Lower leg skin (tissue), 4 donors: ENCODE measurements at regions not wholly inside any gene's neighbourhood (a gene's known extent, or its start where the extent isn't known, plus 50 kb on each side); places are given as distances from the start of the nearest gene placed in this dataset.

Experiments
- DNase-seq, 2 donors: peaks; one replicate each; pipeline ENCODE4 v3.0.0-alpha.2; 2019; ENCODE audit warnings: low spot score in 2 of 2
- H3K4me3 ChIP-seq: fragments of 200-600 bp; sonication (generic); 2 replicates; pipeline ENCODE4 v1.5.1; 2017; ENCODE audit warnings: mild to moderate bottlenecking, low read depth; ENCODE audit not compliant: poor library complexity, severe bottlenecking
- CTCF ChIP-seq, 3 donors: fragments of 450-650 bp; IDR thresholded peaks; one replicate each; pipeline ENCODE4 v1.5.1; 2016; ENCODE audit warnings: antibody characterized with exemption in 3 of 3, mild to moderate bottlenecking in 3 of 3, moderate library complexity in 2 of 3
- POLR2A ChIP-seq, 2 donors: fragments of 450-650 bp; IDR thresholded peaks; one replicate each; pipeline ENCODE4 v1.6.1; 2016 to 2017; ENCODE audit warnings: antibody characterized with exemption in 2 of 2, mild to moderate bottlenecking in 1 of 2, moderate library complexity in 1 of 2
- WGBS, 2 donors: methylation state at CpG; one replicate each; pipeline ENCODE4 v1.1.5; 2018; 5-methylcytosine and 5-hydroxymethylcytosine counted together
- intact Hi-C: fragments of 100-400 bp; cut with DNase I; formaldehyde crosslinking; loops from one replicate; pipeline ENCODE4 v1.15.0; 2023; ENCODE audit warnings: low total_unique reads

GRCh38 chr5:174545926-174546325, 178.5 kb upstream of the MSX2 start:
- TF ChIP-seq POLR2A (IDR thresholded peaks at IDR 0.05) (no peak), CTCF (IDR thresholded peaks at IDR 0.05) (no peak)
- peak in 1 of 2 donors; percentile 64 for DNase-seq
- WGBS, 2 donors: 74 to 77% methylated on average over 3 of the region's 3 CpGs

GRCh38 chr5:174547814-174548213, 176.6 kb upstream of the MSX2 start:
- WGBS, 2 donors: 73 to 84% methylated on average over 7 of the region's 7 CpGs
- intact Hi-C loops: no loop called here
- DNase-seq: peak in 1 of 2 donors; percentile 36
- TF ChIP-seq POLR2A (IDR thresholded peaks at IDR 0.05): no peak
- no peak for TF ChIP-seq CTCF (IDR thresholded peaks at IDR 0.05)
- no peak overlapping the region for H3K4me3 ChIP-seq

More at GRCh38 chr5:174545926-174546325, 178.5 kb upstream of the MSX2 start:
- intact Hi-C loops: no loop called here
- H3K4me3 ChIP-seq: no peak overlapping the region

GRCh38 chr5:174549254-174549653, 175.1 kb upstream of the MSX2 start:
- TF ChIP-seq POLR2A (IDR thresholded peaks at IDR 0.05) (no peak), CTCF (IDR thresholded peaks at IDR 0.05) (no peak)
- 55 to 61% methylated on average over 5 of the region's 5 CpGs for WGBS, 2 donors
- peak in 1 of 2 donors; percentile 32 for DNase-seq
- no peak overlapping the region for H3K4me3 ChIP-seq
- intact Hi-C loops: no loop called here

GRCh38 chr5:174550026-174550425, 174.4 kb upstream of the MSX2 start:
- H3K4me3 ChIP-seq: no peak overlapping the region
- WGBS, 2 donors: 61 to 67% methylated on average over 6 of the region's 6 CpGs
- DNase-seq: peak in 1 of 2 donors; percentile 39
- intact Hi-C loops: no loop called here
- TF ChIP-seq CTCF (IDR thresholded peaks at IDR 0.05): no peak
- no peak for TF ChIP-seq POLR2A (IDR thresholded peaks at IDR 0.05)

- intact Hi-C loops: no loop called here
- TF ChIP-seq POLR2A (IDR thresholded peaks at IDR 0.05) (no peak), CTCF (IDR thresholded peaks at IDR 0.05) (no peak)
- peak in 1 of 2 donors; percentile 58 for DNase-seq
- 84 to 89% methylated on average over 8 of the region's 8 CpGs for WGBS, 2 donors
- H3K4me3 ChIP-seq: no peak overlapping the region
Measured at GRCh38 chr5:174552428-174552827, 172.0 kb upstream of the MSX2 start.

GRCh38 chr5:174553556-174553955, 170.8 kb upstream of the MSX2 start:
- intact Hi-C loops: no loop called here
- WGBS, 2 donors: 70 to 75% methylated on average over 12 of the region's 12 CpGs
- no peak overlapping the region for H3K4me3 ChIP-seq

More at GRCh38 chr5:174553556-174553955, 170.8 kb upstream of the MSX2 start:
- TF ChIP-seq CTCF (IDR thresholded peaks at IDR 0.05) (no peak), POLR2A (IDR thresholded peaks at IDR 0.05) (no peak)
- peak in 1 of 2 donors; percentile 63 for DNase-seq
